ENCODE measurements at regions not wholly inside any gene's neighbourhood (a gene's known extent, or its start where the extent isn't known, plus 50 kb on each side); places are given as distances from the start of the nearest gene placed in this dataset.

GRCh38 chr13:66048888-66049287, 1181.2 kb downstream of the PCDH9 start:
- no peak for ATAC-seq (ENCODE audit: low FRiP score)
- DNase-seq (ENCODE audit: low spot score) = no peak
- TF ChIP-seq, protein P1, sequence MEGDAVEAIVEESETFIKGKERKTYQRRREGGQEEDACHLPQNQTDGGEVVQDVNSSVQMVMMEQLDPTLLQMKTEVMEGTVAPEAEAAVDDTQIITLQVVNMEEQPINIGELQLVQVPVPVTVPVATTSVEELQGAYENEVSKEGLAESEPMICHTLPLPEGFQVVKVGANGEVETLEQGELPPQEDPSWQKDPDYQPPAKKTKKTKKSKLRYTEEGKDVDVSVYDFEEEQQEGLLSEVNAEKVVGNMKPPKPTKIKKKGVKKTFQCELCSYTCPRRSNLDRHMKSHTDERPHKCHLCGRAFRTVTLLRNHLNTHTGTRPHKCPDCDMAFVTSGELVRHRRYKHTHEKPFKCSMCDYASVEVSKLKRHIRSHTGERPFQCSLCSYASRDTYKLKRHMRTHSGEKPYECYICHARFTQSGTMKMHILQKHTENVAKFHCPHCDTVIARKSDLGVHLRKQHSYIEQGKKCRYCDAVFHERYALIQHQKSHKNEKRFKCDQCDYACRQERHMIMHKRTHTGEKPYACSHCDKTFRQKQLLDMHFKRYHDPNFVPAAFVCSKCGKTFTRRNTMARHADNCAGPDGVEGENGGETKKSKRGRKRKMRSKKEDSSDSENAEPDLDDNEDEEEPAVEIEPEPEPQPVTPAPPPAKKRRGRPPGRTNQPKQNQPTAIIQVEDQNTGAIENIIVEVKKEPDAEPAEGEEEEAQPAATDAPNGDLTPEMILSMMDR (IDR thresholded peaks at IDR 0.05) = no peak

DNA sequence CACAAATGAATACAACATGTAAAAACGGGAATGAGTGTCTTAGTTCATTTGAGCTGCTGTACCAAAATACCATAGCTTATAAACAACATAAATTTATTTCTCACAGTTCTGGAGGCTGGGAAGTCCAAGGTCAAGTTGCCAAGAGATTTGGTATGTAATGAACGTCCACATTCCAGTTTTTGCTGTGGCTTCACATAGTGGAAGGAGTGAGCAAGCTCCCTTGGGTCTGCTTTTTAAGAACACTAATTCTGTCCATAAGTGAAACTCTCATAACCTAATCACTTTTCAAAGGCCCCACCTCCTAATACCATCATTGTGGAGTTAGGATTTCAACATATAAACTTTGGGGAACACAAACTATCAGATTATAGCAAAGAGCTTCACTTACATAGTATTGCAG, 1189.6 kb downstream of the PCDH9 start:
- TF ChIP-seq, protein P1 (IDR thresholded peaks at IDR 0.05) = no peak
- DNase-seq (ENCODE audit: low spot score) (no peak), ATAC-seq (ENCODE audit: low FRiP score) (no peak)

GRCh38 chr13:66037096-66037495, 1193.0 kb downstream of the PCDH9 start:
- DNase-seq (ENCODE audit: low spot score) (no peak), ATAC-seq (ENCODE audit: low FRiP score) (no peak)
- TF ChIP-seq, protein P1 (IDR thresholded peaks at IDR 0.05) = no peak

DNA sequence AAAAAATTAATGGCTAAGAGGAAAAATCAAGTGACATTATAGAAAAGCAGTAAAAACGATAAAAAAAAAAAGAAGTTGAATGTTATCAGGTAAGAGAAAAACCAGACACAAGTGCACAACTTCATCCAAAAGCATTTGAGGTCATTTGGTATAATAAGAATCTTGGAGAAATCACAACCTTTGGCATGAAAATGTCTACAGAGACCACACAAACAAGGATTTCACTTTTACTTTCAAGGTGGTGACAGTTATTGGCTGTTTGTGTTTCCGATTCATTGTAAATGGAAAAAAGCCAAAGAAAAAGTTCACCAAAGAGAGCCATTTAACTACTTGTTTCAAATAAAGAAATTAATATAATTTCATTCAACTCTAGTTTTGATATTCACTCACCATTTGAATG, 1193.5 kb downstream of the PCDH9 start:
- TF ChIP-seq, protein P1 (IDR thresholded peaks at IDR 0.05) = no peak
- ATAC-seq (ENCODE audit: low FRiP score) (no peak), DNase-seq (ENCODE audit: low spot score) (no peak)

- TF ChIP-seq, protein P1 (IDR thresholded peaks at IDR 0.05) = no peak
Observed at GRCh38 chr13:66036024-66036614, 1194.0 kb downstream of the PCDH9 start.

DNA sequence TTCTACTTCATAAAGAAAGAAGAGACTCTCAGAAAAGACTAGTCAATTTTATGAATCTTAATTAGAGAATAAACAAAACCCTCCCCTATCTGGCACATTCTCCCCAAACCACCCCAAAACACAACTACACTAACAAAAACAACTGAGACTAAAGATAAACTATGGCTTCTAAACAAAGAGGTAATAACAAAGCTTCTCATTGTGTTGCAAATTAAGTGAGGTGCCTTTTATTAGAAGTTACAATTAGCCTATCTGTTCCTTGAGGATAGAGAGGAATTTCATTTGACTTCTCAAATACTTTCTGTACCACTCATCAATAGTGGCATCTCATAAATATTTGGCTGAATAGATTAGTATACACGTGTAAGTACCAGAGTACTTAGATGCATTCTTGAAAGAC, 1196.2 kb downstream of the PCDH9 start:
- no peak for ATAC-seq (ENCODE audit: low FRiP score)
- no peak for DNase-seq (ENCODE audit: low spot score)
- TF ChIP-seq, protein P1 (IDR thresholded peaks at IDR 0.05) = no peak

More at GRCh38 chr13:66036024-66036614, 1194.0 kb downstream of the PCDH9 start:
- ATAC-seq (ENCODE audit: low FRiP score) = no peak
- DNase-seq (ENCODE audit: low spot score) = no peak

- DNase-seq (ENCODE audit: low spot score) = no peak
- no peak for ATAC-seq (ENCODE audit: low FRiP score)
- TF ChIP-seq, protein P1 (IDR thresholded peaks at IDR 0.05) = no peak
Observed at GRCh38 chr13:66021846-66022245, 1208.3 kb downstream of the PCDH9 start.

Data from omental fat pad (tissue), 3 donors.